ENCODE measurements at regions not wholly inside any gene's neighbourhood (a gene's known extent, or its start where the extent isn't known, plus 50 kb on each side); places are given as distances from the start of the nearest gene placed in this dataset.
A peak's percentile ranks its signal among the peaks of the same experiment; 100 is the strongest.
"Not testable (repeated sequence)": the region's sequence is repeated elsewhere in the genome, so short reads cannot be mapped to it uniquely, and the experiment has no call there.

GRCh38 chr1:148432318-148432717 is 50.8 kb downstream of the PPIAL4G start:
- DNase-seq (ENCODE audit: low spot score), result not testable (repeated sequence)

- not testable (repeated sequence) for DNase-seq (ENCODE audit: low spot score)
Measured at GRCh38 chr1:148429856-148430255, 53.2 kb downstream of the PPIAL4G start.

GRCh38 chr1:148426940-148427611 is 56.0 kb downstream of the PPIAL4G start:
- DNase-seq (ENCODE audit: low spot score), result not testable (repeated sequence)

GRCh38 chr1:148426385-148426784 is 56.7 kb downstream of the PPIAL4G start:
- DNase-seq (ENCODE audit: low spot score), result not testable (repeated sequence)

GRCh38 chr1:148424143-148425003 is 58.7 kb downstream of the PPIAL4G start:
- DNase-seq (ENCODE audit: low spot score), result peak; percentile 38

- not testable (repeated sequence) for DNase-seq (ENCODE audit: low spot score)
Measured at GRCh38 chr1:148422921-148423320, 60.2 kb downstream of the PPIAL4G start.

GRCh38 chr1:148417241-148417640 is 65.9 kb downstream of the PPIAL4G start:
- not testable (repeated sequence) for DNase-seq (ENCODE audit: low spot score)

- DNase-seq (ENCODE audit: low spot score), result not testable (repeated sequence)
Measured at GRCh38 chr1:148413385-148413784, 69.7 kb downstream of the PPIAL4G start.

- DNase-seq (ENCODE audit: low spot score), result not testable (repeated sequence)
Measured at GRCh38 chr1:148404786-148405568, 78.1 kb downstream of the PPIAL4G start.

GRCh38 chr1:148403925-148404324 is 79.2 kb downstream of the PPIAL4G start:
- DNase-seq (ENCODE audit: low spot score), result not testable (repeated sequence)

GRCh38 chr1:148403085-148403456 is 80.0 kb downstream of the PPIAL4G start:
- DNase-seq (ENCODE audit: low spot score), result not testable (repeated sequence)

- DNase-seq (ENCODE audit: low spot score), result peak; percentile 64
Measured at GRCh38 chr1:148402152-148403084, 80.7 kb downstream of the PPIAL4G start.

GRCh38 chr1:148397516-148397915 is 85.6 kb downstream of the PPIAL4G start:
- not testable (repeated sequence) for DNase-seq (ENCODE audit: low spot score)

- DNase-seq (ENCODE audit: low spot score), result not testable (repeated sequence)
Measured at GRCh38 chr1:148392505-148392904, 90.6 kb downstream of the PPIAL4G start.

- DNase-seq (ENCODE audit: low spot score), result not testable (repeated sequence)
Measured at GRCh38 chr1:148391323-148391722, 91.8 kb downstream of the PPIAL4G start.

GRCh38 chr1:148389027-148389339 is 94.1 kb downstream of the PPIAL4G start:
- DNase-seq (ENCODE audit: low spot score), result no peak

GRCh38 chr1:148388260-148389026 is 94.7 kb downstream of the PPIAL4G start:
- peak; percentile 78 for DNase-seq (ENCODE audit: low spot score)

GRCh38 chr1:148387949-148388259 is 95.2 kb downstream of the PPIAL4G start:
- not testable (repeated sequence) for DNase-seq (ENCODE audit: low spot score)

- not testable (repeated sequence) for DNase-seq (ENCODE audit: low spot score)
Measured at GRCh38 chr1:148387122-148387948, 95.8 kb downstream of the PPIAL4G start.

GRCh38 chr1:148386617-148387016 is 96.5 kb downstream of the PPIAL4G start:
- no peak for DNase-seq (ENCODE audit: low spot score)

All from H4 (cell line).